Fibroblast of the conjunctiva (primary cell): ENCODE measurements at regions not wholly inside any gene's neighbourhood (a gene's known extent, or its start where the extent isn't known, plus 50 kb on each side); places are given as distances from the start of the nearest gene placed in this dataset.

Experiments
- DNase-seq: peaks from one replicate; pipeline ENCODE4 v3.0.0-alpha.2; 2010; ENCODE audit warnings: low read depth

DNA sequence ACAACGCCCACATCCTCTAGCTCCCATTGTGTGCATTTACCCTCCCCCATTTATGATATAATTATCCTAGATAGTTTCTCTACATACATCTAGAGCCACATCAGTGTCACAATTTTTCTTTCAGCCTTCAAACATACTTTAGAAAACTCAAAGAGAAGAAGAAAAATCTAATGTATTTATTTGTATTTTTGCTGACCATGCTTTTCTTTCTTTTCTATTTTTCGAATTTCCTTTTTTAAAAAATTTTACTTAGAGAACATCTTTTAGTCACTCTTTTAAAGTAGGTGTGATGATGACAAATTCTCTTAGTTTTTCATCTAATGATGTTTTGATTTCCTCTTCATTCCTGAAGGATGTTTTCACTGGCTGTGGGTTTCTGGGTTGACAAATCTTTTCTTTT is 117.0 kb upstream of the CHL1 start:
- no peak for DNase-seq

- no peak for DNase-seq
These were observed 114.1 kb upstream of the CHL1 start for GRCh38 chr3:82508-82907.

- no peak for DNase-seq
These were observed 113.5 kb upstream of the CHL1 start for GRCh38 chr3:83096-83495.

- no peak for DNase-seq
These were observed 111.4 kb upstream of the CHL1 start for GRCh38 chr3:85180-85579.

GRCh38 chr3:88267-88666 is 108.3 kb upstream of the CHL1 start:
- no peak for DNase-seq

DNA sequence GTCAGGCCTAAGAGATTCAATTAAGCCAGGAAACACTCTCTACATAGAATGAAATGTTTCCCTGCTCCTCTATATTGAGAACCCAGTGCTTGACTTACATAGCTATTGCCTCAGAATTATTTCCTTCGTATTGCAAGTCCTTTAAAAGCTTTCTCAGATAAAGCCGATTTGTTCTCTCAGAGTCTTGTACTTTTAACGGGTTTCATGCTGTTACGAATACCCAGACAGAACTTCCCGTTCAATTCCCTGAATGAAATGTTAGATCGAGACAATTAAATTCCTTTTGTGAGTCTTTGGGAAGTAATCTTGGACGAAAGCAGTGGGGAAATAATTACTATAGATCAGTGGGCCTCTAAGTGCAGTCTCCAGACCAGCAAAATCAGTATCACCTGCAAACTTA is 102.8 kb upstream of the CHL1 start:
- no peak for DNase-seq

GRCh38 chr3:96259-96658 is 100.3 kb upstream of the CHL1 start:
- no peak for DNase-seq

DNA sequence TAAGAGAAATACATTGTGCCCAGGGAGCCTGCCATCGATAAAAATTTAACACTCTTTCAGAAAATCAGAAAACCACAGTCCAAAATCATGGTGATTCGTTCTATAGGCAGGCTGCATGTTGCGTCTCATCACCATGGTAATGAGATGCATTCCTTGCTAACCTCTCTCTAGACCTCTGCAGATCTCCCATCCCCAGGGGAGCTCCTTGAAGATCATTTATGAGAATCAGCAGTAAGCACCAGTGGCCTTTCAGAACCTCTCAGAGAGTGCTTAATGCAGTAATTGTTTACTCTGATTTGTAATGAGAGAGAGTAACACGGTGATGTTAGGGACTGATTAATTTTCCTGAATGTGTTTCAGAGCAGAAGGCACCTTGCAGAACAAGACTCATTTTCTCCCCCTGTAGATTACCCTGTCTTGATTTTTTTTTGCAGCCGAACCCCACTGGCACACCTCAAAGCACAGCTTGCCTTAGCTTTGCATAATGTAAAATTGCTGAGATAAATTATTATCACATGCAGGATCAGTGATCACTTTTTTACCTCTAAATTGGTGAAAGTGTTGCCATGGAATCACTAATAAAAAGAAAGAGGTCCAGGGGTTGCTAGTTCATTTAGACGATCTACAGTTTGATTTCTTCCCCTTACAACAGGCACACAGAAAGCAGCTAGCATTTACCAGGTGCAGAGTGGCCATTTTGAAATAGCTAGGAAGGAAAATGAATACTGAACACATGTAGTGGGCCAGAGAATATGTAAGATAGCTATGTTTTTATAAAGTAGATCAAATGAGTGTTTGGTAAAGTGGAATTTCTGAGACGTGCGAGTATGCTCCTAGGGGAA is 98.9 kb upstream of the CHL1 start:
- DNase-seq, result no peak

GRCh38 chr3:98259-98654 is 98.3 kb upstream of the CHL1 start:
- no peak for DNase-seq

DNA sequence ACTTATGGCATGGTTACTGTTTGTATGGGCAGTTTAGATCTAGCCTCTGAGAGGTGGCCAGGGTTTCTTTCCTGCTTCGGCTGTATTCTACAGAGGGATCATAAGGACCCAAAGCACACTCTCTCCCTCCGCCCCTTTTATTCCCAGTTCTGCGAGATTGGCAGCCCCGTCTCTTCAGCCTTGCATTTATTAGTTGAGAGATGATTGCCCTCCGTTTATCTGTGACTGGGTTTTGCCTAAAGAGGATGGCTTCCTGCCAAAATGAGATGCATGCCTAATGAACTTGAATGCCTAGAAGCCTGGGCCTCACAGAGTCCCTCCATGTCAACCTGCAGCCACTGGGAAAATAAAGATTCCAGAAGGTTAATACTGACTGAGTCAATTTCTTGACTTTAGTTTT is 97.1 kb upstream of the CHL1 start:
- DNase-seq, result no peak

GRCh38 chr3:102484-102883 is 94.1 kb upstream of the CHL1 start:
- DNase-seq, result no peak

DNA sequence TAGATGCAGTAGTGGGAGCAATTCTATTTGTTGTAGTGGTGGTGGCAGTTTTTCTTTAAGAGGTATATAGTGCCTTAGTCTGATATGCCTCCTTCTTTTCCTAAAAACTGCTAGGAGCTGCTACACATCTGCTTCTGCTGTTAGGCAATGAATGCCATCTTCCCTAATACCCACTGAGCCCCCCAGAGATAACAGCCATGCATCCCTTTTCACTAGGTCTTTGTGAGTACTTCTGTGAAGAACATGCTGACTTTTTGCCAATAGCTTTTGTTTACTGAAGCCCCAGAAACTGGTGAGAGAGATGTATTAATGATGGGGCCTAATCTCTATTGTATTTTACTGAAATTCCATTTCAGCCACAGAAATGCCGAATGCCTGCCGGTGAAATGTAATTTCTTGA is 92.6 kb upstream of the CHL1 start:
- no peak for DNase-seq

DNA sequence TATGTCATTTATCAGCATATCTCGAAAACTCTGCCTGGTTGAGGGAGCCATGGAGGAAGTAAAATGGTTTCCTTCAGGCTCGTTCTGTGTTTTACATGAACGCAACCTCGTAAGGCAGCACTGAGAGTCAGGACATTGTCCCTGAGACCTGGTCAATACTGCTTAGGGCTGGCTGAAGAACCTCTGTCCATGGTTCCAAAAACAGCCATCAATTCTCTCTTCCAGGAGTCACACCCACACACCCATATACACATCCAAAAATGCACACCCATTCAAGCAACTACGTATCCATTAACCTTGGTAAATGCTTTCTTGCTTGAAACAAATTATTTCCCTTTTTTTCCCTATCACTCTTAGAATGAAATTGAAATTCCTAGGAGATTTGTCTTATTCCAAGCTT is 91.0 kb upstream of the CHL1 start:
- DNase-seq, result no peak

- DNase-seq, result no peak
These were observed 89.9 kb upstream of the CHL1 start for GRCh38 chr3:106619-107018.

DNA sequence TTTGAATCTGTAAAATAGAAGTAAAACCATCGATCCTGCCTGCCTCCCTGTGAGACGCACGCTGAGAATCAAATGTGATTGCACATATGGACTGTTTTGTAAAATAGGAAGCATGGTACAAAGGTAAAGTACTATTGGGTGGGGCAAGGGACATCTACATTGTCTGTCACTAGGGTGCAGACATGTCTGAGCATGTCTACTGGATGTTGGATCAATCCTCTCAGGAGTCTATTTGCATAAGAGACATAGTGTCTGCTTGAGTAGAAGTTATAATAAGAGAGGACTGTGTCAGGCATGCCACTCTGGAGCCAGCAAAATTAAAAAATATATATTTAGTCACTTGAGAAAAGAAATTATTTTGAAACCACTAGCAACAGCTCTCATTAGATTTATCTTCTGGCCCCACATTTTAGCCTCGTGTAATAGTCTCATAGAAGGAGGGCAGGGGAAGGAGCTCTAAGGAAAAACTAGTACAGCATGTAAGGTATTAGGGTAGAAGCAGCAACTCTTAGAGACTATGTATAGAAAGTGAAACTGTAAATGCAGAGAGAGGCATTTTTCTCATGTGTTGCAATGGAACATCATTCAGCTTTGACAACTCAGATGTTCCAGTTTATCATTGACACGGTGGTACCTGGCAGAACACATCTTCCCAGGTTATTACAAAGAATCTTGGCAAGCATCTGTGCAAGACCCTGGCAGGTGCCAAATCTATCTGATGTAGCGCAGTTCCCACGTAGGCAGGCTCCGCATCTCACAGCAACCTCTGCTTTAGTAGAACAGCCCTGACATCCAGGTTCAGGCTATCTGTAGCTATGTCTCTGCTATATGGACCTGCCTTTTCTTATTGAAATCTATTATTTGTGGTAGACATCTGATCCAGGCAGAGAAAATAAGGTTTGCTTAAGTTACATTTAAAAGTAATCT is 85.2 kb upstream of the CHL1 start:
- DNase-seq, result no peak

- no peak for DNase-seq
These were observed 83.8 kb upstream of the CHL1 start for GRCh38 chr3:112773-113172.

- DNase-seq, result no peak
These were observed 77.9 kb upstream of the CHL1 start for GRCh38 chr3:118666-119065.

- DNase-seq, result no peak
These were observed 73.2 kb upstream of the CHL1 start for GRCh38 chr3:123341-123740.

GRCh38 chr3:124557-125179 is 71.9 kb upstream of the CHL1 start:
- DNase-seq, result no peak

GRCh38 chr3:128515-129172 is 67.9 kb upstream of the CHL1 start:
- no peak for DNase-seq

DNA sequence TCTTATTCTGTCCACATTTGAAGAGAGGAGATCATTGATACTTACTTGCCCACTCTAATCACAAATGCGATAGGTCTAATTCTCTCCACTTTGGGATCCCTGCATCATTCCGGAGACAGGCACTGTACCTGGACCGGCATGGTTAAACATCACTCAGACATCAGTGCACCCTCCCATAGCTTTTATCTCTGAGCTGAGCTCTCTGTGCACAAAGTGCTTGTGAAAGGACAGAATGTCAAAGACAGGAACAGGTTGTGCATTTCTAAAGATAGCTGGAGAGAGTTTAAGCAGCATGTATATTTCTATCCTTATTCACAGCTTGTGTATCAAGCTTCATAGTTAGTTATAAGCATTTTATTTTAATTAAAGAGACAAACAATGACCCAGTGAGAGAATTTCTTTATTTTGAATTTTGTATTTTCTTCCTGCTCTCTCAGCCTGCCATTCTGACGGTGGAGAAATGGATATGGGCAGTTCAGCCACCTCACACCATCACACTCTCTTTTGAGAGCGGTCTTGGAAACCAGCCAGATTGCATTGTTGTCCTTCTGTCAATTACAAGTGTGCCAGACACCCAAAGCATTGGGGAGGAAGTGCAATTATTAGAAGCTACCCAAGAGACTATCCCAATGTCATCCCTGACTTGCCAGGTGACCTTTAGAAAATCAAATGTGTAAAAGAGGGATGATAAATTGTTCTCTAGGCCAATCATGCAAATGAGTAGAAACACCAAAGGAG is 65.2 kb upstream of the CHL1 start:
- no peak for DNase-seq

DNA sequence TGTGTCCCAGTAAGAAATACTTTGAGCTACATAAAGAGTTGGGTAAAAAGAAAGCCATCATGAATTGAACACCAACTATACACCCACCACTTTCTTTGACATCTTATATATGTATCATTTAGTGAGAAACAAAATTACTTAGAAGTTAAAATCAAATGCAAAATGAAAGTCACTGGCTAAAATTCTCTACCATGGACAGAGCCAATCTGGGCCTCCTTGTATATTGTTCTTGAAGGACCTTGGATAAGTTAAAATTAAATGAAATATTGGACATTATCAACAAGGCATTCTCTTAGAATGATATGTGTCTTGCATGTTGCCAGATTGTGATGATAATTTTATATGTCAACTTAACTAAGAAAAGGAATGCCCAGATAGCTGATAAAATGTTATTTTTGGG is 64.2 kb upstream of the CHL1 start:
- no peak for DNase-seq
